ENCODE measurements at regions not wholly inside any gene's neighbourhood (a gene's known extent, or its start where the extent isn't known, plus 50 kb on each side); places are given as distances from the start of the nearest gene placed in this dataset.

- TF ChIP-seq GATA2 (IDR thresholded peaks at IDR 0.05; ENCODE audit: low read depth, low read length) (no peak), GATA3 (IDR thresholded peaks at IDR 0.05; ENCODE audit: low read depth, low read length) (no peak)
These were observed 109.4 kb downstream of the MBL2 start for GRCh38 chr10:52663161-52663560.

GRCh38 chr10:52664629-52665028 is 108.0 kb downstream of the MBL2 start:
- TF ChIP-seq GATA2 (IDR thresholded peaks at IDR 0.05; ENCODE audit: low read depth, low read length) (no peak), GATA3 (IDR thresholded peaks at IDR 0.05; ENCODE audit: low read depth, low read length) (no peak)

- TF ChIP-seq GATA3 (IDR thresholded peaks at IDR 0.05; ENCODE audit: low read depth, low read length) (no peak), GATA2 (IDR thresholded peaks at IDR 0.05; ENCODE audit: low read depth, low read length) (no peak)
These were observed 106.8 kb downstream of the MBL2 start for GRCh38 chr10:52665821-52666220.

GRCh38 chr10:52666931-52667330 is 105.7 kb downstream of the MBL2 start:
- TF ChIP-seq GATA2 (IDR thresholded peaks at IDR 0.05; ENCODE audit: low read depth, low read length) (no peak), GATA3 (IDR thresholded peaks at IDR 0.05; ENCODE audit: low read depth, low read length) (no peak)

- TF ChIP-seq GATA3 (IDR thresholded peaks at IDR 0.05; ENCODE audit: low read depth, low read length) (no peak), GATA2 (IDR thresholded peaks at IDR 0.05; ENCODE audit: low read depth, low read length) (no peak)
These were observed 104.6 kb downstream of the MBL2 start for GRCh38 chr10:52668024-52668423.

- TF ChIP-seq GATA3 (IDR thresholded peaks at IDR 0.05; ENCODE audit: low read depth, low read length): no peak
- no peak for TF ChIP-seq GATA2 (IDR thresholded peaks at IDR 0.05; ENCODE audit: low read depth, low read length)
These were observed 99.7 kb downstream of the MBL2 start for GRCh38 chr10:52672880-52673279.

- TF ChIP-seq GATA3 (IDR thresholded peaks at IDR 0.05; ENCODE audit: low read depth, low read length) (no peak), GATA2 (IDR thresholded peaks at IDR 0.05; ENCODE audit: low read depth, low read length) (no peak)
These were observed 99.1 kb downstream of the MBL2 start for GRCh38 chr10:52673468-52673867.

GRCh38 chr10:52674474-52674873 is 98.1 kb downstream of the MBL2 start:
- TF ChIP-seq GATA3 (IDR thresholded peaks at IDR 0.05; ENCODE audit: low read depth, low read length) (no peak), GATA2 (IDR thresholded peaks at IDR 0.05; ENCODE audit: low read depth, low read length) (no peak)

- no peak for TF ChIP-seq GATA3 (IDR thresholded peaks at IDR 0.05; ENCODE audit: low read depth, low read length)
- TF ChIP-seq GATA2 (IDR thresholded peaks at IDR 0.05; ENCODE audit: low read depth, low read length): no peak
These were observed 95.5 kb downstream of the MBL2 start for GRCh38 chr10:52677086-52677485.

GRCh38 chr10:52678611-52679010 is 94.0 kb downstream of the MBL2 start:
- TF ChIP-seq GATA2 (IDR thresholded peaks at IDR 0.05; ENCODE audit: low read depth, low read length) (no peak), GATA3 (IDR thresholded peaks at IDR 0.05; ENCODE audit: low read depth, low read length) (no peak)

GRCh38 chr10:52679117-52679516 is 93.5 kb downstream of the MBL2 start:
- no peak for TF ChIP-seq GATA2 (IDR thresholded peaks at IDR 0.05; ENCODE audit: low read depth, low read length)
- no peak for TF ChIP-seq GATA3 (IDR thresholded peaks at IDR 0.05; ENCODE audit: low read depth, low read length)

GRCh38 chr10:52682766-52683165 is 89.8 kb downstream of the MBL2 start:
- TF ChIP-seq GATA2 (IDR thresholded peaks at IDR 0.05; ENCODE audit: low read depth, low read length) (no peak), GATA3 (IDR thresholded peaks at IDR 0.05; ENCODE audit: low read depth, low read length) (no peak)

GRCh38 chr10:52683776-52684175 is 88.8 kb downstream of the MBL2 start:
- TF ChIP-seq GATA3 (IDR thresholded peaks at IDR 0.05; ENCODE audit: low read depth, low read length) (no peak), GATA2 (IDR thresholded peaks at IDR 0.05; ENCODE audit: low read depth, low read length) (no peak)

- TF ChIP-seq GATA3 (IDR thresholded peaks at IDR 0.05; ENCODE audit: low read depth, low read length): no peak
- no peak for TF ChIP-seq GATA2 (IDR thresholded peaks at IDR 0.05; ENCODE audit: low read depth, low read length)
These were observed 83.7 kb downstream of the MBL2 start for GRCh38 chr10:52688899-52689298.

GRCh38 chr10:52696232-52696631 is 76.4 kb downstream of the MBL2 start:
- TF ChIP-seq GATA2 (IDR thresholded peaks at IDR 0.05; ENCODE audit: low read depth, low read length) (no peak), GATA3 (IDR thresholded peaks at IDR 0.05; ENCODE audit: low read depth, low read length) (no peak)

- TF ChIP-seq GATA3 (IDR thresholded peaks at IDR 0.05; ENCODE audit: low read depth, low read length) (no peak), GATA2 (IDR thresholded peaks at IDR 0.05; ENCODE audit: low read depth, low read length) (no peak)
These were observed 70.9 kb downstream of the MBL2 start for GRCh38 chr10:52701647-52702046.
